Left lung (tissue), 4 donors: ENCODE measurements at regions not wholly inside any gene's neighbourhood (a gene's known extent, or its start where the extent isn't known, plus 50 kb on each side); places are given as distances from the start of the nearest gene placed in this dataset.
"Not testable (repeated sequence)": the region's sequence is repeated elsewhere in the genome, so short reads cannot be mapped to it uniquely, and the experiment has no call there.

ENCODE experiments used
- ATAC-seq: fragments of 200-7000 bp; cut with Tn5 transposase; one replicate; pipeline ENCODE4 v1.9.1; 2020; ENCODE audit warnings: moderate library complexity
- DNase-seq, 4 donors: peaks; one replicate each; pipeline ENCODE4 v3.0.0-alpha.2; 2013 to 2020
- H3K27ac ChIP-seq, 2 donors: fragments of 200-600 bp; sonication (generic) in 1 of 2; one replicate each; pipeline versions ENCODE4 v1.5.0 to v1.8.0; 2020 to 2021
- H3K27me3 ChIP-seq, 2 donors: fragments of 200-600 bp; sonication (generic) in 1 of 2; one replicate each; pipeline versions ENCODE4 v1.5.0 to v1.8.0; 2020 to 2021
- H3K36me3 ChIP-seq, 2 donors: fragments of 200-600 bp; sonication (generic) in 1 of 2; one replicate each; pipeline versions ENCODE4 v1.5.0 to v1.8.0; 2020 to 2021
- H3K4me1 ChIP-seq, 2 donors: fragments of 200-600 bp; one replicate each; pipeline ENCODE4 v1.8.0; 2021
- H3K4me3 ChIP-seq, 2 donors: fragments of 200-600 bp; sonication (generic) in 1 of 2; one replicate each; pipeline versions ENCODE4 v1.5.0 to v1.8.0; 2020 to 2021; ENCODE audit warnings: mild to moderate bottlenecking in 1 of 2
- H3K9me3 ChIP-seq, 2 donors: fragments of 200-600 bp; sonication (generic) in 1 of 2; one replicate each; pipeline versions ENCODE4 v1.5.0 to v1.8.0; 2020 to 2021
- CTCF ChIP-seq, 2 donors: fragments of 200-600 bp; sonication (generic) in 1 of 2; IDR thresholded peaks; one replicate each; pipeline versions ENCODE4 v1.5.0 to v1.8.0; 2021; ENCODE audit warnings: antibody characterized with exemption in 2 of 2
- intact Hi-C, 2 donors: fragments of 100-400 bp; cut with DNase I; formaldehyde crosslinking; loops; one replicate each; pipeline versions ENCODE4 v1.11.2 to v1.14.2; 2022
- donor health status: DM: no; HTN: yes; CAD: no.
- donor health status: DM: no; HTN: no; CAD: no.

GRCh38 chr11:100409267-100409666 lies 277.8 kb upstream of the ARHGAP42 start:
- H3K9me3 ChIP-seq, ATAC-seq, H3K27ac ChIP-seq, intact Hi-C loops, H3K4me3 ChIP-seq, H3K27me3 ChIP-seq, H3K36me3 ChIP-seq, H3K4me1 ChIP-seq: not testable (repeated sequence)
- peak in 1 of 4 donors; percentile 45 for DNase-seq

- H3K36me3 ChIP-seq, result no peaks in the 10 kb centered on the region
- TF ChIP-seq CTCF (IDR thresholded peaks at IDR 0.05), result no peak
- peak; percentile 67 for ATAC-seq
- no peaks in the 10 kb centered on the region for H3K27me3 ChIP-seq
- peak in 2 of 4 donors; percentile 11 to 64 for DNase-seq
- H3K27ac ChIP-seq, result no peak overlapping the region
- H3K4me3 ChIP-seq, result no peak overlapping the region
- intact Hi-C loops, result no loop called here
- H3K4me1 ChIP-seq, result no peaks in the 10 kb centered on the region
- peaks cover 0 to 28% of the 10 kb centered on the region in 2 donors for H3K9me3 ChIP-seq
Measured at GRCh38 chr11:100419518-100419917, 267.6 kb upstream of the ARHGAP42 start.

- no peaks in the 10 kb centered on the region for H3K27me3 ChIP-seq
- H3K27ac ChIP-seq, result no peak overlapping the region
- no peaks in the 10 kb centered on the region for H3K4me1 ChIP-seq
- peaks cover 0 to 6% of the 10 kb centered on the region in 2 donors for H3K9me3 ChIP-seq
- no peak for TF ChIP-seq CTCF (IDR thresholded peaks at IDR 0.05)
- DNase-seq (no peak), ATAC-seq (no peak)
- H3K4me3 ChIP-seq, result no peak overlapping the region
- H3K36me3 ChIP-seq, result no peaks in the 10 kb centered on the region
- intact Hi-C loops, result no loop called here
Measured at GRCh38 chr11:100434821-100435641, 252.1 kb upstream of the ARHGAP42 start.

- ATAC-seq (peak; percentile 91), DNase-seq (peak in 2 of 4 donors; percentile 16 to 61)
- Histone ChIP-seq H3K4me3 (no peak overlapping the region), H3K36me3 (no peaks in the 10 kb centered on the region), H3K9me3 (no peaks in the 10 kb centered on the region), H3K4me1 (no peaks in the 10 kb centered on the region), H3K27me3 (no peaks in the 10 kb centered on the region), H3K27ac (no peak overlapping the region)
- intact Hi-C loops, result no loop called here
- TF ChIP-seq CTCF (IDR thresholded peaks at IDR 0.05), result no peak
Measured at GRCh38 chr11:100438376-100438775, 248.7 kb upstream of the ARHGAP42 start.

GRCh38 chr11:100441086-100441485 lies 246.0 kb upstream of the ARHGAP42 start:
- Histone ChIP-seq H3K4me3 (no peak overlapping the region), H3K4me1 (no peaks in the 10 kb centered on the region), H3K9me3 (no peaks in the 10 kb centered on the region), H3K36me3 (no peaks in the 10 kb centered on the region), H3K27me3 (no peaks in the 10 kb centered on the region), H3K27ac (no peak overlapping the region)
- ATAC-seq (no peak), DNase-seq (no peak)
- TF ChIP-seq CTCF (IDR thresholded peaks at IDR 0.05), result no peak
- intact Hi-C loops, result no loop called here

DNA sequence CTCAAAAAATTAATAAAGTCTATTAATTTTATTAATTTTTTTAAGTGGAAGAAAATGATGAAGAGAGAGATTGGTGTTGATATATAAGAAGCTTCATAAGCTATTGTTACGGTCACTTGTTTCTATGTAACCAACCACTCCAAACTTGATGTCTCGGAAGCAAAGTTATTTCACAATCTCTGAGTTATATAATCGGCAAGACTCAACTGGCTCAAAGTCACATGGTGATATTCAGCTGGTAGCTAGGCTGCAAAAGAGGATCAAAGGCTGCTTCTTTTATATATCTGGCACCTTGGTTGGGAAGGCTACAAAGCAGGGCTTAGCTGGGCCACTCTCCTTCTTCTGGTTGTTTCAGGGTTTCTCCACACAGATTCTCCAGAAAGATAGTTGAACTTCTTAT lies 245.1 kb upstream of the ARHGAP42 start:
- intact Hi-C loops, result no loop called here
- DNase-seq, result no peak
- TF ChIP-seq CTCF (IDR thresholded peaks at IDR 0.05), result no peak
- no peak overlapping the region for H3K27ac ChIP-seq
- H3K4me3 ChIP-seq, result no peak overlapping the region
- H3K27me3 ChIP-seq, result no peaks in the 10 kb centered on the region
- no peak for ATAC-seq
- no peaks in the 10 kb centered on the region for H3K36me3 ChIP-seq
- no peaks in the 10 kb centered on the region for H3K4me1 ChIP-seq
- H3K9me3 ChIP-seq, result no peaks in the 10 kb centered on the region
